ENCODE measurements at regions not wholly inside any gene's neighbourhood (a gene's known extent, or its start where the extent isn't known, plus 50 kb on each side); places are given as distances from the start of the nearest gene placed in this dataset.

- TF ChIP-seq CBFB (IDR thresholded peaks at IDR 0.05; ENCODE audit: low read depth) (no peak), SMC3 (IDR thresholded peaks at IDR 0.05; ENCODE audit: borderline replicate concordance, low read length) (no peak), ATF7 (IDR thresholded peaks at IDR 0.05; ENCODE audit: low read depth) (no peak), FOS (IDR thresholded peaks at IDR 0.05; ENCODE audit: borderline replicate concordance, extremely low read depth, insufficient read length) (no peak), RUNX3 (IDR thresholded peaks at IDR 0.05; ENCODE audit: low read length) (no peak), CEBPZ (IDR thresholded peaks at IDR 0.05; ENCODE audit: low read depth, low read length) (no peak), YY1 (IDR thresholded peaks at IDR 0.05; ENCODE audit: low read depth, low read length) (no peak), REST (IDR thresholded peaks at IDR 0.05; ENCODE audit: low read depth, low read length) (no peak), POLR2A (IDR thresholded peaks at IDR 0.05; ENCODE audit: low read depth, low read length) (no peak)
- TF ChIP-seq, protein P1, sequence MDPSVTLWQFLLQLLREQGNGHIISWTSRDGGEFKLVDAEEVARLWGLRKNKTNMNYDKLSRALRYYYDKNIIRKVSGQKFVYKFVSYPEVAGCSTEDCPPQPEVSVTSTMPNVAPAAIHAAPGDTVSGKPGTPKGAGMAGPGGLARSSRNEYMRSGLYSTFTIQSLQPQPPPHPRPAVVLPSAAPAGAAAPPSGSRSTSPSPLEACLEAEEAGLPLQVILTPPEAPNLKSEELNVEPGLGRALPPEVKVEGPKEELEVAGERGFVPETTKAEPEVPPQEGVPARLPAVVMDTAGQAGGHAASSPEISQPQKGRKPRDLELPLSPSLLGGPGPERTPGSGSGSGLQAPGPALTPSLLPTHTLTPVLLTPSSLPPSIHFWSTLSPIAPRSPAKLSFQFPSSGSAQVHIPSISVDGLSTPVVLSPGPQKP (IDR thresholded peaks at IDR 0.05; ENCODE audit: low read depth, low read length): no peak
- TF ChIP-seq, protein P2, sequence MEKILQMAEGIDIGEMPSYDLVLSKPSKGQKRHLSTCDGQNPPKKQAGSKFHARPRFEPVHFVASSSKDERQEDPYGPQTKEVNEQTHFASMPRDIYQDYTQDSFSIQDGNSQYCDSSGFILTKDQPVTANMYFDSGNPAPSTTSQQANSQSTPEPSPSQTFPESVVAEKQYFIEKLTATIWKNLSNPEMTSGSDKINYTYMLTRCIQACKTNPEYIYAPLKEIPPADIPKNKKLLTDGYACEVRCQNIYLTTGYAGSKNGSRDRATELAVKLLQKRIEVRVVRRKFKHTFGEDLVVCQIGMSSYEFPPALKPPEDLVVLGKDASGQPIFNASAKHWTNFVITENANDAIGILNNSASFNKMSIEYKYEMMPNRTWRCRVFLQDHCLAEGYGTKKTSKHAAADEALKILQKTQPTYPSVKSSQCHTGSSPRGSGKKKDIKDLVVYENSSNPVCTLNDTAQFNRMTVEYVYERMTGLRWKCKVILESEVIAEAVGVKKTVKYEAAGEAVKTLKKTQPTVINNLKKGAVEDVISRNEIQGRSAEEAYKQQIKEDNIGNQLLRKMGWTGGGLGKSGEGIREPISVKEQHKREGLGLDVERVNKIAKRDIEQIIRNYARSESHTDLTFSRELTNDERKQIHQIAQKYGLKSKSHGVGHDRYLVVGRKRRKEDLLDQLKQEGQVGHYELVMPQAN (conservative IDR thresholded peaks at IDR 0.05): no peak
- TF ChIP-seq, protein P3, sequence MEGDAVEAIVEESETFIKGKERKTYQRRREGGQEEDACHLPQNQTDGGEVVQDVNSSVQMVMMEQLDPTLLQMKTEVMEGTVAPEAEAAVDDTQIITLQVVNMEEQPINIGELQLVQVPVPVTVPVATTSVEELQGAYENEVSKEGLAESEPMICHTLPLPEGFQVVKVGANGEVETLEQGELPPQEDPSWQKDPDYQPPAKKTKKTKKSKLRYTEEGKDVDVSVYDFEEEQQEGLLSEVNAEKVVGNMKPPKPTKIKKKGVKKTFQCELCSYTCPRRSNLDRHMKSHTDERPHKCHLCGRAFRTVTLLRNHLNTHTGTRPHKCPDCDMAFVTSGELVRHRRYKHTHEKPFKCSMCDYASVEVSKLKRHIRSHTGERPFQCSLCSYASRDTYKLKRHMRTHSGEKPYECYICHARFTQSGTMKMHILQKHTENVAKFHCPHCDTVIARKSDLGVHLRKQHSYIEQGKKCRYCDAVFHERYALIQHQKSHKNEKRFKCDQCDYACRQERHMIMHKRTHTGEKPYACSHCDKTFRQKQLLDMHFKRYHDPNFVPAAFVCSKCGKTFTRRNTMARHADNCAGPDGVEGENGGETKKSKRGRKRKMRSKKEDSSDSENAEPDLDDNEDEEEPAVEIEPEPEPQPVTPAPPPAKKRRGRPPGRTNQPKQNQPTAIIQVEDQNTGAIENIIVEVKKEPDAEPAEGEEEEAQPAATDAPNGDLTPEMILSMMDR (IDR thresholded peaks at IDR 0.05 in 2 of 3, conservative IDR thresholded peaks at IDR 0.05 in 1 of 3; ENCODE audit: control insufficient read depth in 2 of 3, extremely low read depth in 1 of 3, insufficient read depth in 1 of 3, low read depth in 3 of 3, low read length in 3 of 3): no peak
Measured at GRCh38 chr11:96744697-96745096, 354.9 kb downstream of the JRKL start.

All from GM12878 (cell line).